ENCODE measurements at regions not wholly inside any gene's neighbourhood (a gene's known extent, or its start where the extent isn't known, plus 50 kb on each side); places are given as distances from the start of the nearest gene placed in this dataset.
"Not testable (repeated sequence)": the region's sequence is repeated elsewhere in the genome, so short reads cannot be mapped to it uniquely, and the experiment has no call there.

- DNase-seq (ENCODE audit: low read depth) = peak; percentile 40
- H3K36me3 ChIP-seq (ENCODE audit: control insufficient read depth, insufficient read depth, low read length, severe bottlenecking) = peaks cover 16% of the 10 kb centered on the region
- H3K4me1 ChIP-seq (ENCODE audit: control insufficient read depth, insufficient read depth, low read length); H3K9me3 ChIP-seq (ENCODE audit: control insufficient read depth, low read length); H3K9ac ChIP-seq (ENCODE audit: low read length); H3K27me3 ChIP-seq (replicated peaks; ENCODE audit: control insufficient read depth, insufficient read depth, low read length); H3K4me3 ChIP-seq (ENCODE audit: low read length): not testable (repeated sequence)
Observed at GRCh38 chr1:224004552-224005315, 109.2 kb upstream of the FBXO28 start.

DNA sequence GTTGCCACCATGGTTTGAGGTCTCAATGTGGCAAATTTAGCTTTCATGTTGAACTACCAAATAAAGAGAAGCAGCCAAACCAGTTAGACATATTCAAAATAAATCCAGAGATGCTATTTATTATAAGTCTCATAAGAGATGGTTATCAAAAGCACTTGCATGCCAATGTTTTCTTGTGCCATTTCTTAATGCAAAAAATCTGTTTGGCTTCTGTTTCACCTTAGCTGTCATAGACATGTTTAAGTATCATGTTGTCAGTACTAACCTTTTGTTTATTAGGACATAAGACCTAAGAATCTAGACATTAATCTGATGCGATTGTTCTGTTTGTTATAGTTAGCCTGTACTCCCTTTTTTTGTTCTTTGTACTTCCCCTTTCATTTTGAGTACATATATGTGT is 110.0 kb upstream of the FBXO28 start:
- H3K27me3 ChIP-seq (replicated peaks; ENCODE audit: control insufficient read depth, insufficient read depth, low read length); H3K9me3 ChIP-seq (ENCODE audit: control insufficient read depth, low read length); H3K9ac ChIP-seq (ENCODE audit: low read length); H3K4me1 ChIP-seq (ENCODE audit: control insufficient read depth, insufficient read depth, low read length); H3K4me3 ChIP-seq (ENCODE audit: low read length): not testable (repeated sequence)
- peak; percentile 51 for DNase-seq (ENCODE audit: low read depth)
- peaks cover 16% of the 10 kb centered on the region for H3K36me3 ChIP-seq (ENCODE audit: control insufficient read depth, insufficient read depth, low read length, severe bottlenecking)

GRCh38 chr1:224001757-224002156 is 112.2 kb upstream of the FBXO28 start:
- not testable (repeated sequence) for H3K36me3 ChIP-seq (ENCODE audit: control insufficient read depth, insufficient read depth, low read length, severe bottlenecking); DNase-seq (ENCODE audit: low read depth); H3K27me3 ChIP-seq (replicated peaks; ENCODE audit: control insufficient read depth, insufficient read depth, low read length); H3K9me3 ChIP-seq (ENCODE audit: control insufficient read depth, low read length); H3K4me1 ChIP-seq (ENCODE audit: control insufficient read depth, insufficient read depth, low read length); H3K4me3 ChIP-seq (ENCODE audit: low read length); H3K9ac ChIP-seq (ENCODE audit: low read length)

- not testable (repeated sequence) for DNase-seq (ENCODE audit: low read depth); H3K4me1 ChIP-seq (ENCODE audit: control insufficient read depth, insufficient read depth, low read length); H3K36me3 ChIP-seq (ENCODE audit: control insufficient read depth, insufficient read depth, low read length, severe bottlenecking); H3K9me3 ChIP-seq (ENCODE audit: control insufficient read depth, low read length); H3K9ac ChIP-seq (ENCODE audit: low read length); H3K27me3 ChIP-seq (replicated peaks; ENCODE audit: control insufficient read depth, insufficient read depth, low read length); H3K4me3 ChIP-seq (ENCODE audit: low read length)
Observed at GRCh38 chr1:223999761-224000160, 114.2 kb upstream of the FBXO28 start.

DNA sequence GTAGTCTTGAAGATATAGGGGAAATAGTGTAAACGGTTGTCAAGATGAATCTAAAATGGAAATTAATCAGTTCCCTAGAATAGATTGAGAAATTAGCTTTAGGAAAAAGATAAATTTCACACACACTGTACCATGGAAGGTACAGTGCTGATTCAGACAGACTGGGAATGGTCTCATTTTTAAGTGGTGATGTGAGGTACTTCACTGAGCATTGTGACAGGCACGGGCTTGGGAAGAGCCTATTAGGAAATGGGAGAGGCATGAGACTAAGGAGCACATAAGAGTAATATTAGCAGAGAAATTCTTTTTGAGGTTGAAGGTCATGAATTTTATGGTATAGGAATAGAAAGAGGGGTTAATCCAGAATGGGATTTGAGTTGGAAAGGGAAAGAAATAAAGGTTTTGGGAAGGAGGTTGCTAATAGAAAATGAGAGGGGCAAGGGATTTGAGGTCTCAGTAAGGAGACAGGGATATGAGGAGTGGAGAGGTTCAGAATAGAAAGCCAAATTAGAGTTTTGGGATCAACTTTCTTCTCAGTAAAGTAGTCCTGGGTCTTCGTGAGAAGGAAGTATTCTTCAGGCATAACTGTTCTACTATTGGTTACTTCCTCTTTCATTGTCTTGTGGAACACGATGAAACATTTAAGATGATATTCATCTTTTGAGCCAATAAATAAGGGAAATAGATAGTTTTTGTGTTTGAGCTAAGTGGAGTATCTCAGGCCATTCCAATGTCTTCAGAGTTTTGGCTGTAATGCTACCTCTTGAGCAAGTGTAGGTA is 115.0 kb upstream of the FBXO28 start:
- H3K27me3 ChIP-seq (replicated peaks; ENCODE audit: control insufficient read depth, insufficient read depth, low read length); H3K9ac ChIP-seq (ENCODE audit: low read length); H3K9me3 ChIP-seq (ENCODE audit: control insufficient read depth, low read length); DNase-seq (ENCODE audit: low read depth); H3K36me3 ChIP-seq (ENCODE audit: control insufficient read depth, insufficient read depth, low read length, severe bottlenecking); H3K4me3 ChIP-seq (ENCODE audit: low read length); H3K4me1 ChIP-seq (ENCODE audit: control insufficient read depth, insufficient read depth, low read length): not testable (repeated sequence)

GRCh38 chr1:223996376-223996775 is 117.5 kb upstream of the FBXO28 start:
- H3K4me1 ChIP-seq (ENCODE audit: control insufficient read depth, insufficient read depth, low read length); H3K9ac ChIP-seq (ENCODE audit: low read length); H3K27me3 ChIP-seq (replicated peaks; ENCODE audit: control insufficient read depth, insufficient read depth, low read length); H3K36me3 ChIP-seq (ENCODE audit: control insufficient read depth, insufficient read depth, low read length, severe bottlenecking); H3K9me3 ChIP-seq (ENCODE audit: control insufficient read depth, low read length); H3K4me3 ChIP-seq (ENCODE audit: low read length): not testable (repeated sequence)
- DNase-seq (ENCODE audit: low read depth) = peak; percentile 17

- H3K36me3 ChIP-seq (ENCODE audit: control insufficient read depth, insufficient read depth, low read length, severe bottlenecking); H3K27me3 ChIP-seq (replicated peaks; ENCODE audit: control insufficient read depth, insufficient read depth, low read length); H3K4me1 ChIP-seq (ENCODE audit: control insufficient read depth, insufficient read depth, low read length); H3K9me3 ChIP-seq (ENCODE audit: control insufficient read depth, low read length): not testable (repeated sequence)
- H3K4me3 ChIP-seq (ENCODE audit: low read length) = peak overlapping the region; percentile 82
- peak overlapping the region; percentile 83 for H3K9ac ChIP-seq (ENCODE audit: low read length)
- DNase-seq (ENCODE audit: low read depth) = peak; percentile 99
Observed at GRCh38 chr1:223992456-223993246, 121.3 kb upstream of the FBXO28 start.

DNA sequence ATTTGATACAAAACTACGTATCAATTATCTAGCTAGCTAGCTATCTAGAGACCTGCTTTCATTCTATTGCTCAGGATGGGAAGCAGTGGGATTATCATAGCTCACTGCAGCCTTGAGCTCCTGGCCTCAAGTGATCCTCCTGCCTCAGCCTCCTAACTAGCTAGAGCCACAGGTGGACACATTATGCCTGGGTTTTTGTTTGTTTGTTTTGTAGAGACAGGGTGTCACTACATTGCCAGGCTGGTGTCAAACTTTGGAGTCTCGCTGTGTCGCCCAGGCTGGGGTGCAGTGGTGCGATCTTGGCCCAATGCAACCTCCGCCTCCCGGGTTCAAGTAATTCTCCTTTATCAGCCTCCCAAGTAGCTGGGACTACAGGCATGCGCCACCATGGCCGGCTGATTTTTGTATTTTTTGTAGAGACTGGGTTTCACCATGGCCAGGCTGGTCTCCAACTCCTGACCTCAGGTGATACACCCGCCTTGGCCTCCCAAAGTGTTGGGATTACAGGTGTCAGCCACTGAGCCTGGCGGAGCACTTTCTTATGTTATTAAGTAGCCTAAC is 122.5 kb upstream of the FBXO28 start:
- not testable (repeated sequence) for H3K4me1 ChIP-seq (ENCODE audit: control insufficient read depth, insufficient read depth, low read length); H3K36me3 ChIP-seq (ENCODE audit: control insufficient read depth, insufficient read depth, low read length, severe bottlenecking); H3K9ac ChIP-seq (ENCODE audit: low read length); DNase-seq (ENCODE audit: low read depth); H3K9me3 ChIP-seq (ENCODE audit: control insufficient read depth, low read length); H3K4me3 ChIP-seq (ENCODE audit: low read length); H3K27me3 ChIP-seq (replicated peaks; ENCODE audit: control insufficient read depth, insufficient read depth, low read length)

GRCh38 chr1:223961985-223962384 is 116.2 kb upstream of the TP53BP2 start:
- H3K9me3 ChIP-seq (ENCODE audit: control insufficient read depth, low read length); H3K4me1 ChIP-seq (ENCODE audit: control insufficient read depth, insufficient read depth, low read length); H3K9ac ChIP-seq (ENCODE audit: low read length); H3K4me3 ChIP-seq (ENCODE audit: low read length); H3K27me3 ChIP-seq (replicated peaks; ENCODE audit: control insufficient read depth, insufficient read depth, low read length); H3K36me3 ChIP-seq (ENCODE audit: control insufficient read depth, insufficient read depth, low read length, severe bottlenecking): not testable (repeated sequence)
- peak; percentile 10 for DNase-seq (ENCODE audit: low read depth)

- H3K36me3 ChIP-seq (ENCODE audit: control insufficient read depth, insufficient read depth, low read length, severe bottlenecking); H3K4me3 ChIP-seq (ENCODE audit: low read length); H3K9ac ChIP-seq (ENCODE audit: low read length); H3K9me3 ChIP-seq (ENCODE audit: control insufficient read depth, low read length); H3K27me3 ChIP-seq (replicated peaks; ENCODE audit: control insufficient read depth, insufficient read depth, low read length); H3K4me1 ChIP-seq (ENCODE audit: control insufficient read depth, insufficient read depth, low read length); DNase-seq (ENCODE audit: low read depth): not testable (repeated sequence)
Observed at GRCh38 chr1:223952801-223953200, 107.1 kb upstream of the TP53BP2 start.

- H3K27me3 ChIP-seq (replicated peaks; ENCODE audit: control insufficient read depth, insufficient read depth, low read length); H3K9me3 ChIP-seq (ENCODE audit: control insufficient read depth, low read length); H3K4me1 ChIP-seq (ENCODE audit: control insufficient read depth, insufficient read depth, low read length); H3K9ac ChIP-seq (ENCODE audit: low read length); H3K4me3 ChIP-seq (ENCODE audit: low read length); H3K36me3 ChIP-seq (ENCODE audit: control insufficient read depth, insufficient read depth, low read length, severe bottlenecking); DNase-seq (ENCODE audit: low read depth): not testable (repeated sequence)
Observed at GRCh38 chr1:223951551-223951950, 105.8 kb upstream of the TP53BP2 start.

Measured in adipocyte (in vitro differentiated cells).